ENCODE measurements at regions not wholly inside any gene's neighbourhood (a gene's known extent, or its start where the extent isn't known, plus 50 kb on each side); places are given as distances from the start of the nearest gene placed in this dataset.

DNA sequence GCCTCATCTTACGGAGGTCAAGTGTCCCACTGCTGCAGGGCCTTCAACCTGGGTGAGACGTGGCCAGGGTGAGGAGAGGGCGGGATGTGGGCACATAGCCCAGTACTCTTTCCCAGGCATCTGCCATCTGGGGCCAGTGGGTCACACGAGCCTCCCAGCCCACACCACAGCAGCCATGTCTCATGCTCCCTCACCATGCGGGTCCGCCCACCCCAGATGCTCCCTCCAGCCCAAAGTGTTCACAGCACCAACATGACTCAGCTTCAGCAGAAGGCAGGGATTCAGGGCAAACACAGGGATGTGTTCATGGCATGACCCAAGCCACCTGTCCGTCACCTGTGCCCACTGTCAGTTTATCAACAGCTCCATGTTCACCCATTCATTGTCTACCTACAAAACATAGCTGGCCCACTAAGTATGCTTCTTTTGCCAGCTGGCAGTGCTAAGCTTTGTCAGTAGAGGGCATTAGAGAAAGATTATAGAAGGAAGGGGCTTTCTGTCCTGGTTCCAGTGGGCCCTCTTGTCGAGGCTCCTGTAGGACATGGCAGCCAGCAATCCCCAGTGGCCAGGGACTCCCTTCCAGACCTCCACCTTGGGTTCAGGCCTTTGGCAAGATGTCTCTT is 109.2 kb downstream of the FOXF2 start:
- TF ChIP-seq, protein P1, sequence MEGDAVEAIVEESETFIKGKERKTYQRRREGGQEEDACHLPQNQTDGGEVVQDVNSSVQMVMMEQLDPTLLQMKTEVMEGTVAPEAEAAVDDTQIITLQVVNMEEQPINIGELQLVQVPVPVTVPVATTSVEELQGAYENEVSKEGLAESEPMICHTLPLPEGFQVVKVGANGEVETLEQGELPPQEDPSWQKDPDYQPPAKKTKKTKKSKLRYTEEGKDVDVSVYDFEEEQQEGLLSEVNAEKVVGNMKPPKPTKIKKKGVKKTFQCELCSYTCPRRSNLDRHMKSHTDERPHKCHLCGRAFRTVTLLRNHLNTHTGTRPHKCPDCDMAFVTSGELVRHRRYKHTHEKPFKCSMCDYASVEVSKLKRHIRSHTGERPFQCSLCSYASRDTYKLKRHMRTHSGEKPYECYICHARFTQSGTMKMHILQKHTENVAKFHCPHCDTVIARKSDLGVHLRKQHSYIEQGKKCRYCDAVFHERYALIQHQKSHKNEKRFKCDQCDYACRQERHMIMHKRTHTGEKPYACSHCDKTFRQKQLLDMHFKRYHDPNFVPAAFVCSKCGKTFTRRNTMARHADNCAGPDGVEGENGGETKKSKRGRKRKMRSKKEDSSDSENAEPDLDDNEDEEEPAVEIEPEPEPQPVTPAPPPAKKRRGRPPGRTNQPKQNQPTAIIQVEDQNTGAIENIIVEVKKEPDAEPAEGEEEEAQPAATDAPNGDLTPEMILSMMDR (IDR thresholded peaks at IDR 0.05; ENCODE audit: borderline replicate concordance, extremely low read depth, low read length, poor library complexity, severe bottlenecking) = peak; percentile 52
- no peak for TF ChIP-seq EZH2 (IDR thresholded peaks at IDR 0.05; ENCODE audit: borderline replicate concordance, low read depth, low read length, severe bottlenecking)

Data from DND-41 (cell line).